Neuronal stem cell (in vitro differentiated cells): ENCODE measurements at regions not wholly inside any gene's neighbourhood (a gene's known extent, or its start where the extent isn't known, plus 50 kb on each side); places are given as distances from the start of the nearest gene placed in this dataset.
A peak's percentile ranks its signal among the peaks of the same experiment; 100 is the strongest.

Experiments used
- DNase-seq: peaks from one replicate; pipeline ENCODE4 v3.0.0-alpha.2; 2013; ENCODE audit warnings: low spot score
- H2AFZ ChIP-seq: one replicate; pipeline ENCODE4 v1.6.1; 2013; ENCODE audit warnings: mild to moderate bottlenecking, low read length, inconsistent platforms
- H2AK5ac ChIP-seq: 2 replicates; pipeline ENCODE4 v1.6.1; 2013; ENCODE audit warnings: low read depth, mild to moderate bottlenecking, inconsistent platforms, low read length, moderate library complexity, mixed read lengths
- H2BK120ac ChIP-seq: 2 replicates; pipeline ENCODE4 v1.6.1; 2013; ENCODE audit warnings: low read depth, mild to moderate bottlenecking, inconsistent platforms, low read length, moderate library complexity, mixed read lengths
- H2BK12ac ChIP-seq: one replicate; pipeline ENCODE4 v1.6.1; 2013; ENCODE audit warnings: low read length, inconsistent platforms
- H2BK15ac ChIP-seq: 2 replicates; pipeline ENCODE4 v1.6.1; 2013; ENCODE audit warnings: mild to moderate bottlenecking, low read length, inconsistent platforms, mixed read lengths
- H2BK5ac ChIP-seq: one replicate; pipeline ENCODE4 v1.6.1; 2013; ENCODE audit warnings: inconsistent platforms, mild to moderate bottlenecking, low read length, moderate library complexity
- H3K14ac ChIP-seq: one replicate; pipeline ENCODE4 v1.6.1; 2013; ENCODE audit warnings: low read length, inconsistent platforms
- H3K18ac ChIP-seq: 2 replicates; pipeline ENCODE4 v1.6.1; 2013; ENCODE audit warnings: low read length, inconsistent platforms
- H3K23ac ChIP-seq: 2 replicates; pipeline ENCODE4 v1.6.1; 2013; ENCODE audit warnings: low read depth, mild to moderate bottlenecking, mixed read lengths, low read length, inconsistent platforms; ENCODE audit not compliant: poor library complexity
- H3K27ac ChIP-seq: replicated peaks from 3 replicates; pipeline ENCODE4 v1.5.1; 2013; ENCODE audit warnings: low read length, inconsistent platforms
- H3K27me3 ChIP-seq, 3 experiments: 2 replicates each; pipeline ENCODE4 v1.6.1; 2013; ENCODE audit warnings: low read length in 3 of 3, mild to moderate bottlenecking in 2 of 3, inconsistent platforms in 1 of 3, low read depth in 1 of 3, mixed read lengths in 1 of 3, moderate library complexity in 1 of 3; ENCODE audit not compliant: control insufficient read depth in 3 of 3, insufficient read depth in 3 of 3
- H3K36me3 ChIP-seq, 2 donors: replicated peaks in 1 of 2; 2 replicates each; pipeline ENCODE4 v1.6.1; 2013; ENCODE audit warnings: low read length in 2 of 2; ENCODE audit not compliant: control insufficient read depth in 2 of 2, insufficient read depth in 2 of 2
- H3K4ac ChIP-seq: 2 replicates; pipeline ENCODE4 v1.6.1; 2013; ENCODE audit warnings: inconsistent platforms, mild to moderate bottlenecking, low read length, moderate library complexity
- H3K4me1 ChIP-seq, 2 donors: 1 replicate in 1 of 2; 2 replicates in 1 of 2; pipeline ENCODE4 v1.6.1; 2013; ENCODE audit warnings: low read length in 2 of 2, low read depth in 1 of 2; ENCODE audit not compliant: control insufficient read depth in 2 of 2, insufficient read depth in 1 of 2
- H3K4me2 ChIP-seq: one replicate; pipeline ENCODE4 v1.6.1; 2013; ENCODE audit warnings: mild to moderate bottlenecking, low read length, inconsistent platforms; ENCODE audit not compliant: insufficient read depth, poor library complexity, severe bottlenecking
- H3K4me3 ChIP-seq, 2 donors: 2 replicates each; pipeline ENCODE4 v1.5.1; 2013; ENCODE audit warnings: low read length in 2 of 2, mild to moderate bottlenecking in 2 of 2, inconsistent platforms in 1 of 2, moderate library complexity in 1 of 2
- H3K79me1 ChIP-seq: one replicate; pipeline ENCODE4 v1.6.1; 2013; ENCODE audit warnings: low read depth, mild to moderate bottlenecking, inconsistent platforms, low read length, moderate library complexity
- H3K9ac ChIP-seq: one replicate; pipeline ENCODE4 v1.6.1; 2013; ENCODE audit warnings: mild to moderate bottlenecking, low read depth, low read length, inconsistent platforms; ENCODE audit not compliant: poor library complexity
- H3K9me3 ChIP-seq, 2 donors: replicated peaks in 1 of 2; 2 replicates each; pipeline versions ENCODE3 to v1.6.1; 2013; ENCODE audit warnings: low read length in 2 of 2, mild to moderate bottlenecking in 2 of 2, inconsistent platforms in 1 of 2, low read depth in 1 of 2, mixed read lengths in 1 of 2, moderate library complexity in 1 of 2; ENCODE audit not compliant: control insufficient read depth in 2 of 2, insufficient read depth in 1 of 2
- H4K8ac ChIP-seq: one replicate; pipeline ENCODE4 v1.6.1; 2013; ENCODE audit warnings: low read depth, mild to moderate bottlenecking, inconsistent platforms, low read length, moderate library complexity
- H4K91ac ChIP-seq: one replicate; pipeline ENCODE4 v1.6.1; 2013; ENCODE audit warnings: low read length, low read depth, mild to moderate bottlenecking, inconsistent platforms; ENCODE audit not compliant: poor library complexity
- WGBS, 2 donors: extraction: QIAGEN DNeasy Blood & Tissue Kit; methylation state at CpG; one replicate each; pipeline ENCODE4 v1.1.7; 2013; ENCODE audit warnings: missing lambda C conversion rate in 2 of 2, mixed read lengths in 1 of 2; ENCODE audit not compliant: insufficient read length in 2 of 2, insufficient replicate concordance in 1 of 2; ENCODE audit errors: extremely low coverage in 2 of 2; 5-methylcytosine and 5-hydroxymethylcytosine counted together

- H2BK12ac ChIP-seq = no peak overlapping the region
- no peaks in the 10 kb centered on the region for H3K79me1 ChIP-seq
- H2AK5ac ChIP-seq = no peak overlapping the region
- no peaks in the 10 kb centered on the region for H3K27me3 ChIP-seq
- no peak overlapping the region for H2BK5ac ChIP-seq
- H2AFZ ChIP-seq = no peak overlapping the region
- DNase-seq = no peak
- H3K4me2 ChIP-seq = no peak overlapping the region
- H2BK15ac ChIP-seq = no peak overlapping the region
- H3K36me3 ChIP-seq = no peaks in the 10 kb centered on the region
- no peak overlapping the region for H4K8ac ChIP-seq
- H3K9me3 ChIP-seq = no peaks in the 10 kb centered on the region
- H3K18ac ChIP-seq = no peak overlapping the region
- no peak overlapping the region for H2BK120ac ChIP-seq
- H3K4me3 ChIP-seq = no peak overlapping the region
- H3K14ac ChIP-seq = no peak overlapping the region
- no CpG with 5 or more reads among the region's 4 CpGs for WGBS, 2 donors
- no peak overlapping the region for H4K91ac ChIP-seq
- peaks cover 0 to 12% of the 10 kb centered on the region in 2 donors for H3K4me1 ChIP-seq
- no peak overlapping the region for H3K27ac ChIP-seq
- no peak overlapping the region for H3K4ac ChIP-seq
- H3K23ac ChIP-seq = no peak overlapping the region
- H3K9ac ChIP-seq = no peak overlapping the region
These were observed 187.9 kb upstream of the ATP10A start for GRCh38 chr15:26050984-26051383.

- H3K4me3 ChIP-seq = no peak overlapping the region
- no peaks in the 10 kb centered on the region for H3K79me1 ChIP-seq
- no peak overlapping the region for H2BK5ac ChIP-seq
- H3K14ac ChIP-seq = no peak overlapping the region
- no peaks in the 10 kb centered on the region for H3K9me3 ChIP-seq
- H3K9ac ChIP-seq = no peak overlapping the region
- H3K4me1 ChIP-seq = peaks cover 0 to 12% of the 10 kb centered on the region in 2 donors
- no peak for DNase-seq
- H3K36me3 ChIP-seq = no peaks in the 10 kb centered on the region
- no peak overlapping the region for H3K27ac ChIP-seq
- no peak overlapping the region for H2AK5ac ChIP-seq
- no peak overlapping the region for H2BK120ac ChIP-seq
- no peak overlapping the region for H2BK15ac ChIP-seq
- H2AFZ ChIP-seq = peak overlapping the region; percentile 46
- WGBS, 2 donors = no CpG with 5 or more reads among the region's 9 CpGs
- H4K91ac ChIP-seq = no peak overlapping the region
- no peak overlapping the region for H3K23ac ChIP-seq
- no peak overlapping the region for H4K8ac ChIP-seq
- no peak overlapping the region for H2BK12ac ChIP-seq
- no peaks in the 10 kb centered on the region for H3K27me3 ChIP-seq
- H3K4ac ChIP-seq = no peak overlapping the region
- H3K18ac ChIP-seq = no peak overlapping the region
- no peak overlapping the region for H3K4me2 ChIP-seq
These were observed 187.0 kb upstream of the ATP10A start for GRCh38 chr15:26049900-26050657.

DNA sequence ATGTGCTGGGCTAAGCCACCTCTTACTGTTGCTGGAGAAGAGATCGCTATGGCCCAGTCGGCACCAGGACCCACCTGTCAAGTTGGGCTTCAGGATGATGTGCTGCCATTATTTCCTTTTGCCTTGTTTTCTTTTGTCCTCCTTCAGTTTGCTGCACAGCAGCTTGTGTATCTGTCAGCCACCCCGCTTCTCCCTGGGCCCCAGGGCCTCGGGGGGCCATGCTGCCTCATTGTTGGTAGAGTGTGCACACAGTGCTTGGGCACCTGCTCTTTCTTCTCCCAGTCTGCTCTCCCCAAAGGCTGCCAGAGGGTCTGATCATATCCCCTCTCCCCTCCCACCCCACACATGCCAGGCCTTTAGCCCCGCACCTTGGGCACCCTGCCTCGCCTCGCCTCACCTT lies 185.5 kb upstream of the ATP10A start:
- H2BK5ac ChIP-seq = no peak overlapping the region
- no peak overlapping the region for H4K8ac ChIP-seq
- H2BK12ac ChIP-seq = no peak overlapping the region
- H3K79me1 ChIP-seq = no peaks in the 10 kb centered on the region
- peaks cover 0 to 12% of the 10 kb centered on the region in 2 donors for H3K4me1 ChIP-seq
- H3K9me3 ChIP-seq = no peaks in the 10 kb centered on the region
- H2BK15ac ChIP-seq = peak overlapping the region; percentile 3
- H3K18ac ChIP-seq = peak overlapping the region; percentile 40
- WGBS, 2 donors = no CpG with 5 or more reads among the region's 7 CpGs
- H3K4me3 ChIP-seq = no peak overlapping the region
- H3K27me3 ChIP-seq = no peaks in the 10 kb centered on the region
- no peak for DNase-seq
- H4K91ac ChIP-seq = no peak overlapping the region
- H2AK5ac ChIP-seq = no peak overlapping the region
- no peaks in the 10 kb centered on the region for H3K36me3 ChIP-seq
- H3K4ac ChIP-seq = no peak overlapping the region
- no peak overlapping the region for H3K9ac ChIP-seq
- H2AFZ ChIP-seq = no peak overlapping the region
- no peak overlapping the region for H2BK120ac ChIP-seq
- no peak overlapping the region for H3K4me2 ChIP-seq
- no peak overlapping the region for H3K27ac ChIP-seq
- no peak overlapping the region for H3K14ac ChIP-seq
- H3K23ac ChIP-seq = no peak overlapping the region

DNA sequence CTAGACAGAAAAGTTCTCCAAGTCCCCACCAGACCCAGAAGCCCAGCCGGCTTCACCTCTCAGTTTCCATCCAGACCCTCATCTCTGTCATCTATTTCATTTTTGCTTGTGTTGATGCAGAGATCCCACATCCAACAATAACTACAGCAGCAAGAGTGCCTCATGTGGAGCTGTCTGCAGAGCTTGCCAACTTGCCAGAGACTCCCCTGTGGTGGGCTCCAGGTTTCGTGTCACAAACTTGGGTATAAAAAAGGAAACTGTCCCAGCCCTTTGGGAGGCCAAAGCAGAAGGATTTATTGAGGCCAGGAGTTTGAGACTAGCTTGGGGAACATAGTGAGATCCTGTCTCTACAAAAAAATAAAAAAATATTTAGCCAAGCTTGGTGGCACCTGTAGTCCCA lies 182.4 kb upstream of the ATP10A start:
- Histone ChIP-seq H4K8ac (no peak overlapping the region), H3K79me1 (no peaks in the 10 kb centered on the region), H2BK12ac (no peak overlapping the region), H2BK5ac (no peak overlapping the region), H3K27ac (no peak overlapping the region), H2AK5ac (no peak overlapping the region), H3K9ac (no peak overlapping the region), H2AFZ (no peak overlapping the region), H3K14ac (no peak overlapping the region), H3K4me2 (no peak overlapping the region), H3K4me3 (no peak overlapping the region), H2BK120ac (no peak overlapping the region), H3K9me3 (peaks cover 0 to 1% of the 10 kb centered on the region in 2 donors), H3K23ac (no peak overlapping the region), H3K4me1 (peaks cover 0 to 5% of the 10 kb centered on the region in 2 donors), H3K27me3 (no peaks in the 10 kb centered on the region), H2BK15ac (no peak overlapping the region), H3K4ac (no peak overlapping the region), H3K18ac (no peak overlapping the region), H4K91ac (no peak overlapping the region), H3K36me3 (no peaks in the 10 kb centered on the region)
- WGBS, 2 donors = no CpG with 5 or more reads among the region's 2 CpGs
- no peak for DNase-seq
